Epithelial cell of proximal tubule (primary cell): ENCODE measurements at regions not wholly inside any gene's neighbourhood (a gene's known extent, or its start where the extent isn't known, plus 50 kb on each side); places are given as distances from the start of the nearest gene placed in this dataset.
"Not testable (repeated sequence)": the region's sequence is repeated elsewhere in the genome, so short reads cannot be mapped to it uniquely, and the experiment has no call there.

Experiments used
- DNase-seq: peaks from one replicate; pipeline ENCODE4 v3.0.0-alpha.2; 2011; ENCODE audit warnings: low read depth
- H3K4me3 ChIP-seq: 2 replicates; pipeline ENCODE4 v1.5.1; 2011; ENCODE audit warnings: low read depth, mild to moderate bottlenecking, low read length
- CTCF ChIP-seq: conservative IDR thresholded peaks from 2 replicates; pipeline ENCODE4 v1.5.1; 2012; ENCODE audit warnings: low read depth, mild to moderate bottlenecking, low read length

- TF ChIP-seq CTCF = no peak
- no peak overlapping the region for H3K4me3 ChIP-seq
- DNase-seq = no peak
Measured at GRCh38 chr11:101835506-101836063, 79.2 kb upstream of the CEP126 start.

- DNase-seq, H3K4me3 ChIP-seq: not testable (repeated sequence)
Measured at GRCh38 chr11:101830475-101830874, 84.3 kb upstream of the CEP126 start.

- no peak for TF ChIP-seq CTCF
- no peak for DNase-seq
- H3K4me3 ChIP-seq = no peak overlapping the region
Measured at GRCh38 chr11:101825531-101825930, 89.3 kb upstream of the CEP126 start.

GRCh38 chr11:101817581-101817980 lies 97.2 kb upstream of the CEP126 start:
- no peak overlapping the region for H3K4me3 ChIP-seq
- TF ChIP-seq CTCF = no peak
- no peak for DNase-seq

GRCh38 chr11:101816613-101817012 lies 98.2 kb upstream of the CEP126 start:
- no peak for TF ChIP-seq CTCF
- DNase-seq = no peak
- no peak overlapping the region for H3K4me3 ChIP-seq

- no peak overlapping the region for H3K4me3 ChIP-seq
- no peak for TF ChIP-seq CTCF
- DNase-seq = no peak
Measured at GRCh38 chr11:101812546-101812945, 102.3 kb upstream of the CEP126 start.

GRCh38 chr11:101810546-101810945 lies 104.3 kb upstream of the CEP126 start:
- no peak overlapping the region for H3K4me3 ChIP-seq
- no peak for DNase-seq
- no peak for TF ChIP-seq CTCF

GRCh38 chr11:101807531-101807930 lies 107.3 kb upstream of the CEP126 start:
- no peak for TF ChIP-seq CTCF
- H3K4me3 ChIP-seq = no peak overlapping the region
- no peak for DNase-seq
